ENCODE measurements at regions not wholly inside any gene's neighbourhood (a gene's known extent, or its start where the extent isn't known, plus 50 kb on each side); places are given as distances from the start of the nearest gene placed in this dataset.

GRCh38 chr6:71420095-71420692, 131.6 kb downstream of the OGFRL1 start:
- peak overlapping the region; percentile 81 to 96 (median 94) for H3K27ac ChIP-seq
- H3K27me3 ChIP-seq: peaks cover 0 to 18% (median 2%) of the 10 kb centered on the region in 4 donors
- no peaks in the 10 kb centered on the region for H3K9me3 ChIP-seq
- peaks cover 0 to 15% (median 0%) of the 10 kb centered on the region in 3 donors for H3K36me3 ChIP-seq
- intact Hi-C loops (cut with DNase I): no loop called here
- 0% methylated on average over 13 of the region's 91 CpGs; no CpG with 5 or more reads in 1 of the 2 donors for WGBS, 2 donors
- H3K4me3 ChIP-seq: peak overlapping the region; percentile 62 to 87 (median 80)
- DNase-seq: no peak
- H3K4me1 ChIP-seq: peaks cover 0 to 29% (median 2%) of the 10 kb centered on the region in 3 donors
- no peak for TF ChIP-seq POLR2A (IDR thresholded peaks at IDR 0.05)
- TF ChIP-seq, protein P1, sequence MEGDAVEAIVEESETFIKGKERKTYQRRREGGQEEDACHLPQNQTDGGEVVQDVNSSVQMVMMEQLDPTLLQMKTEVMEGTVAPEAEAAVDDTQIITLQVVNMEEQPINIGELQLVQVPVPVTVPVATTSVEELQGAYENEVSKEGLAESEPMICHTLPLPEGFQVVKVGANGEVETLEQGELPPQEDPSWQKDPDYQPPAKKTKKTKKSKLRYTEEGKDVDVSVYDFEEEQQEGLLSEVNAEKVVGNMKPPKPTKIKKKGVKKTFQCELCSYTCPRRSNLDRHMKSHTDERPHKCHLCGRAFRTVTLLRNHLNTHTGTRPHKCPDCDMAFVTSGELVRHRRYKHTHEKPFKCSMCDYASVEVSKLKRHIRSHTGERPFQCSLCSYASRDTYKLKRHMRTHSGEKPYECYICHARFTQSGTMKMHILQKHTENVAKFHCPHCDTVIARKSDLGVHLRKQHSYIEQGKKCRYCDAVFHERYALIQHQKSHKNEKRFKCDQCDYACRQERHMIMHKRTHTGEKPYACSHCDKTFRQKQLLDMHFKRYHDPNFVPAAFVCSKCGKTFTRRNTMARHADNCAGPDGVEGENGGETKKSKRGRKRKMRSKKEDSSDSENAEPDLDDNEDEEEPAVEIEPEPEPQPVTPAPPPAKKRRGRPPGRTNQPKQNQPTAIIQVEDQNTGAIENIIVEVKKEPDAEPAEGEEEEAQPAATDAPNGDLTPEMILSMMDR (IDR thresholded peaks at IDR 0.05): peak in 2 of 6 experiments; percentile 7 to 27

GRCh38 chr6:71420693-71421328, 132.2 kb downstream of the OGFRL1 start:
- peak; percentile 4 for DNase-seq
- TF ChIP-seq, protein P1 (IDR thresholded peaks at IDR 0.05): no peak
- peak in 3 of 4 donors; percentile 57 to 88 (median 87) for TF ChIP-seq POLR2A (IDR thresholded peaks at IDR 0.05)
- H3K27ac ChIP-seq: peak overlapping the region; percentile 81 to 96 (median 94)
- intact Hi-C loops (cut with DNase I): no loop called here
- H3K36me3 ChIP-seq: peaks cover 0 to 9% (median 0%) of the 10 kb centered on the region in 3 donors
- no peaks in the 10 kb centered on the region for H3K9me3 ChIP-seq
- H3K4me3 ChIP-seq: peak overlapping the region; percentile 62 to 87 (median 80)
- peaks cover 0 to 18% (median 2%) of the 10 kb centered on the region in 4 donors for H3K27me3 ChIP-seq
- WGBS, 2 donors: 5 to 28% methylated on average over 12 to 37 of the region's 46 CpGs
- H3K4me1 ChIP-seq: peaks cover 0 to 29% (median 0%) of the 10 kb centered on the region in 3 donors

- Histone ChIP-seq H3K4me1 (peaks cover 0 to 29% (median 0%) of the 10 kb centered on the region in 3 donors), H3K27ac (peak overlapping the region in 2 of 4 donors; percentile 93 to 95), H3K9me3 (no peaks in the 10 kb centered on the region), H3K27me3 (peaks cover 0 to 18% (median 2%) of the 10 kb centered on the region in 4 donors), H3K36me3 (peaks cover 0 to under 1% (median 0%) of the 10 kb centered on the region in 3 donors), H3K4me3 (no peak overlapping the region)
- 69 to 74% methylated on average over 4 of the region's 4 CpGs for WGBS, 2 donors
- TF ChIP-seq, protein P1 (IDR thresholded peaks at IDR 0.05): no peak
- TF ChIP-seq POLR2A (IDR thresholded peaks at IDR 0.05): no peak
- intact Hi-C loops (cut with DNase I): no loop called here
- DNase-seq: no peak
These were observed 133.0 kb downstream of the OGFRL1 start for GRCh38 chr6:71421611-71422010.

DNA sequence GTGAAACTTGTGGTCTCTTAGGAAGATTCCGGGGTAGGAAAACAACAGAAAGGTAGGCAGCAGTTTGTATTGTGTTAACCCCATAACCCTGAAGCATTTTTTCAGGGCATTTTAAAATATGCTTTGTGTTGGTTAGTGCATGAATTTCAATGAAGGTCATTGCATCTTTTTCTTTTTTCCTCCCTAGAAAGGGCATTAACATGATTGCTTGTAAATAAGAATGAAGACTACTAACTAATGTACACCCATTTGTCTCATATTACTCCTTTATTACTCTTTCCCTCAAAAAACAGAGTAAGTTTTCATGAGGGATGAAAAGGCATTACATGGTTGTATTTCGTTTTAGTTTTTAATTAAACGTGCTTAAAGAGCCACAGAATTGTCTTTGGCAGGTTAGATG, 141.4 kb downstream of the OGFRL1 start:
- Histone ChIP-seq H3K27me3 (peaks cover 0 to 3% (median 0%) of the 10 kb centered on the region in 4 donors), H3K4me3 (no peak overlapping the region), H3K9me3 (no peaks in the 10 kb centered on the region), H3K4me1 (no peaks in the 10 kb centered on the region), H3K36me3 (no peaks in the 10 kb centered on the region), H3K27ac (no peak overlapping the region)
- TF ChIP-seq, protein P1 (IDR thresholded peaks at IDR 0.05): no peak
- no peak for TF ChIP-seq POLR2A (IDR thresholded peaks at IDR 0.05)
- intact Hi-C loops (cut with DNase I): no loop called here
- 49 to 69% methylated on average over 3 of the region's 3 CpGs for WGBS, 2 donors
- no peak for DNase-seq

GRCh38 chr6:71433441-71433840, 144.8 kb downstream of the OGFRL1 start:
- Histone ChIP-seq H3K27me3 (no peaks in the 10 kb centered on the region), H3K27ac (no peak overlapping the region), H3K9me3 (no peaks in the 10 kb centered on the region), H3K4me1 (no peaks in the 10 kb centered on the region), H3K4me3 (no peak overlapping the region), H3K36me3 (no peaks in the 10 kb centered on the region)
- intact Hi-C loops (cut with DNase I): no loop called here
- TF ChIP-seq, protein P1 (IDR thresholded peaks at IDR 0.05): no peak
- TF ChIP-seq POLR2A (IDR thresholded peaks at IDR 0.05): no peak
- DNase-seq: no peak

Data from esophagus squamous epithelium (tissue), 5 donors.